ENCODE measurements at regions not wholly inside any gene's neighbourhood (a gene's known extent, or its start where the extent isn't known, plus 50 kb on each side); places are given as distances from the start of the nearest gene placed in this dataset.

DNA sequence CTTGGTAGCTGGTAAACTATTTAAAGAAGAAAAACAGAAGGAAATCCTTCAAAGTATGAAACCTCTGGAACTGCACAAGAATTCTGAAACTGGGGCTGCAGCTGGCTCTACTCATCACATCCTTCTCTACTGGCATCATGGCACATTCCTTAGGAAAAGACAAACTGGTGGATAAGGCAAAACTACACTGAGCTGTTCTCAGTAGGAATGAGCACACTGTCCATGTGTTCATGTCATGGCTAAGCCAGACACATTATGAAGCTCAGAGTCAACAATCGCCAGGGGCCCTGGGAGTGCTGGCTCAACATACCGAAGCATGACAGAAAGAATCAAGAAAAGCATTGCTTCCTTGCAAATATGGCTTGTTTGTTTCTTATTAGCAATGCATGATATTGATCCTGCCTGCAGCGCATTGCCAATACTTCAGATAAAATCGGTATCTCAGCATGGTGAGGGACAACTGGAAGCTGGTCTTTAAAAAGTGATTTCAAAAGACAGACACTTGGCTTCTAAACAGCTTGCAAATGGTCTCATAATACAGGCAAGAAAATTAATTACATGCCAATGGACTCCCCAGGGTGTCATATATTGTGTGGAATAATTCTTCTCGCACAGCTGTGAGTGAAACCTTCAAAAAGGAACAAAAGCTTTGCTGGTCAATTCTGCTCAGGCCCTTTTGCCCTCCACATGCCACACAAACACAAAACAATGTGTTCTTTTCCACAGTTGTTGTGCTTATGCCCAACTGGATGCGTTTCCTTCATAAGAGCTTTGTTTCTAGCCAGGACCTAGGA, 300.2 kb upstream of the VCX start:
- DNase-seq (ENCODE audit: low spot score): no peak
- TF ChIP-seq, protein P1, sequence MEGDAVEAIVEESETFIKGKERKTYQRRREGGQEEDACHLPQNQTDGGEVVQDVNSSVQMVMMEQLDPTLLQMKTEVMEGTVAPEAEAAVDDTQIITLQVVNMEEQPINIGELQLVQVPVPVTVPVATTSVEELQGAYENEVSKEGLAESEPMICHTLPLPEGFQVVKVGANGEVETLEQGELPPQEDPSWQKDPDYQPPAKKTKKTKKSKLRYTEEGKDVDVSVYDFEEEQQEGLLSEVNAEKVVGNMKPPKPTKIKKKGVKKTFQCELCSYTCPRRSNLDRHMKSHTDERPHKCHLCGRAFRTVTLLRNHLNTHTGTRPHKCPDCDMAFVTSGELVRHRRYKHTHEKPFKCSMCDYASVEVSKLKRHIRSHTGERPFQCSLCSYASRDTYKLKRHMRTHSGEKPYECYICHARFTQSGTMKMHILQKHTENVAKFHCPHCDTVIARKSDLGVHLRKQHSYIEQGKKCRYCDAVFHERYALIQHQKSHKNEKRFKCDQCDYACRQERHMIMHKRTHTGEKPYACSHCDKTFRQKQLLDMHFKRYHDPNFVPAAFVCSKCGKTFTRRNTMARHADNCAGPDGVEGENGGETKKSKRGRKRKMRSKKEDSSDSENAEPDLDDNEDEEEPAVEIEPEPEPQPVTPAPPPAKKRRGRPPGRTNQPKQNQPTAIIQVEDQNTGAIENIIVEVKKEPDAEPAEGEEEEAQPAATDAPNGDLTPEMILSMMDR (IDR thresholded peaks at IDR 0.05; ENCODE audit: extremely low read depth, insufficient read depth, missing control alignments): no peak
- in situ Hi-C loops (cut with MboI; ENCODE audit: low pct_unique_long_range_greater_than_20kb, low sequenced_read_pairs, unreplicated experiment): no loop called here

DNA sequence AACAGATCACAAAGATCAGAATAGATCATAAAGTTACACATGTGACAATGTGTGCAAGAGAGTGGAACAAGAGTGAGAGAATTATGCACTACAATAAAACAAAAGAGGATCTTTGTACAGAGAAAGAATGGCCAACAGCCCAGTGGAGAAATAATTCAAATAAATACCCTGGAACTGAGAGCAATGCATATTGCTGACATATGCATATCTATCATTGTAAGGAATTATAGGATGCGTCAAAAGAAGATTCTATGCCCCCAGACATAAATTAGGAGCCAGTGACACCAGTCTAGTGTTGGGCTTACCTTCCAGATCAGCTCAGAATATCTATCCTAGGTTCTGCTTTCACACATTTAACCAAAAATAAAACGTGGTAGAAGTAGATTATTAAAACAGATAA, 320.1 kb upstream of the VCX start:
- in situ Hi-C loops (cut with MboI; ENCODE audit: low pct_unique_long_range_greater_than_20kb, low sequenced_read_pairs, unreplicated experiment): no loop called here

DNA sequence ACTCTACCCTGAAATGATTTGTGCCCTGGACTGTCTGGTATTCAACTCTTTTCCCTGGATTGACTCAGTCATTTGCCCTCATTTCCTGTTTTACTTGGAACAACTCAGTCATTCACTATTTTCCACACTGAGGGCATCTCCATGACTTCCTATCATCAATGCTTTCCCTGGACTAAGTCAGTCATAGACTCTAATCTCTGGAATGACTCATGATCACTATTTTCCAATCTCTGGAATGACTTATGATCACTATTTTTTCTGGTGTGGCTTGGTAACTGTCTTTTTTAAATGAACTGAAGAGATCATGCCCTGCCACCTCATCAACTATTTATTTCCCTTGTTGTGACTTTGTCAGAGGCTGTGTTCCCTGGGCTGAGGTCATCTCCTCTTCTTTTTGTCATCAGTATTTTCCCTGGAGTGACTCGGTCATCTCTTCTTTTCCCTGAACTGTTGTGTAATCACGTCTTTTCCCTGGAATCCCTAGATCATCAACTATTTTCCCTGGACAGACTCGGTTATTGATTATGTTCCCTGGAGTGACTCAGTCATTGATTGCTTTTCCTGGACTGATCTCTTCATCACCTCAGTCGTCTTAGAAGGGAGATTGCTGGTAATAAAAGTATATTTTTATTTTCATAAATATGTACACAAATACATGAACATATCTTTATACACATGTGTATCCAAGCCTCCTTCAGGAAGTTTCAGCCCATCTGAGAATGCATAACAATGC, 327.1 kb upstream of the VCX start:
- TF ChIP-seq, protein P1 (IDR thresholded peaks at IDR 0.05; ENCODE audit: extremely low read depth, insufficient read depth, missing control alignments): no peak
- in situ Hi-C loops (cut with MboI; ENCODE audit: low pct_unique_long_range_greater_than_20kb, low sequenced_read_pairs, unreplicated experiment): no loop called here
- no peak for DNase-seq (ENCODE audit: low spot score)

More for the DNA sequence above, 320.1 kb upstream of the VCX start:
- no peak for DNase-seq (ENCODE audit: low spot score)
- TF ChIP-seq, protein P1 (IDR thresholded peaks at IDR 0.05; ENCODE audit: extremely low read depth, insufficient read depth, missing control alignments): no peak

DNA sequence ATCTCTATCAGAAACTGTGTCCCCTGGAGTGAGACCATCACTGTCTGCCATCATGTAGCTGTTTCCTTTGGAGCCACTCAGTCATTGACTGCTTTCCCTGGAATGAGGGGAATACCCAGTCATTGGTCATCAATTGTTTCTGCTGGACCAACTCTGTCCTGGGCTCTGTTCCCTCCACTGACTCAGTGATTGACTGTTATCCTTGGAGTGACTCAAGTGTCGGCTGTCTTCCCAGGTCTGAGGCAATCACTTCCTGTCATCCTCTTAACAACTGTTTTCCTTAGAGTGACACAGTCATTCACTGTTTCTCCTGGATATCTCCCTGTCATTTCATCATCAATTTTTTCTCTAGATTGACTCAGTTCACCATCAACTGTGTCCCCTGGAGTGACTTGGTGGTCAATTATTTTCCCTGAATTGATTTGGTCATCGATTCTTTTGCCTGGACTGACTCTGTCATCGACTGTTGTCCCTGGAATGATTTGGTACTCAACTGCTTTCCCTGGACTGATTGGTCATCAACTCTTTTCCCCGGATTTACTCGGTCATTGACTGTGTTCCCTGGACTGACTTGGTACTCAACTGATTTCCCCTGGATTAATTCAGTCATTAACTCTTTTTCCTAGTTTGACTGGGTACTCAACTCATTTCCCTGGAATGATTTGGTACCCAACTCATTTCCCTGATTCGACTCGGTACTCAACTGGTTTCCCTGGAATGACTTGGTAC, 327.9 kb upstream of the VCX start:
- in situ Hi-C loops (cut with MboI; ENCODE audit: low pct_unique_long_range_greater_than_20kb, low sequenced_read_pairs, unreplicated experiment): no loop called here
- no peak for DNase-seq (ENCODE audit: low spot score)
- TF ChIP-seq, protein P1 (IDR thresholded peaks at IDR 0.05; ENCODE audit: extremely low read depth, insufficient read depth, missing control alignments): no peak

DNA sequence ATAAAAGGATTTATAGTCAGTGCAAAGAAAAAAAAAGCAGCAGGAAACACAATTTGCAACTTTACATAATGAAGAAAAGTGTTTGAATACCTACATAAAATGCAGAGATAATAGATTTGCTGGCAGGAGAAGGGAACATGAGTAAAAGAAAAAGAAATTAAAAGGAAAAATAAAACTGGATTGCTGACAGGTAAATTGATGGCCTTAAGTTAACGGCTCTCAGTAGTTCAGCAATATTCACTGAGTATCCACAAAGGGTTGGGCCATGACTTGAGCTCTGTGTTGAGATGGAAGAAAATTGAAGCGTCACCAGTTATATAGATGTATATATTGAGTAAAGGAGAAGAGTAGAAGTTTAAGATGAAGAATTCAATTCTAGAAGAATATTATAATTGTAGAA, 330.1 kb upstream of the VCX start:
- TF ChIP-seq, protein P1 (IDR thresholded peaks at IDR 0.05; ENCODE audit: extremely low read depth, insufficient read depth, missing control alignments): no peak
- in situ Hi-C loops (cut with MboI; ENCODE audit: low pct_unique_long_range_greater_than_20kb, low sequenced_read_pairs, unreplicated experiment): no loop called here
- no peak for DNase-seq (ENCODE audit: low spot score)

DNA sequence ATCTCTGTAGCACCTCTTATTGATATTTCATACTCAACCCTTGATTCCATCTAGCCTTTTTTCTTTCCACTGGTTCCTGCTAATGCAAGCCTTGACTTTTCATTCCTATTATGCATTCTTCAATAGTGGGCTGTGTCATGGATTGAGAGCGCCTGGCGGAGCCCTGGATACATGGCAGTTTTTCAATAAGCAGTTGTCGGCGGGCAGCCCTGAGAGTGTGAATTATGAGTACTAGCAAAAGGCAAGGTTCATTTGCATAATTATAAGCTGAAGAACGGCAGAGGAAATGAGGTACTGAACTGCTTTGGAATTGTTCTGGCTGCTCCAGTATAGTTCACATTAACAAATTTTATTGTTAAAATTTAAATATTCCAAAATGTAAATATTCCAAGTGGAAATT, 339.7 kb upstream of the VCX start:
- in situ Hi-C loops (cut with MboI; ENCODE audit: low pct_unique_long_range_greater_than_20kb, low sequenced_read_pairs, unreplicated experiment): no loop called here
- no peak for DNase-seq (ENCODE audit: low spot score)
- TF ChIP-seq, protein P1 (IDR thresholded peaks at IDR 0.05; ENCODE audit: extremely low read depth, insufficient read depth, missing control alignments): no peak

Data from GM13977 (cell line).